Epithelial cell of proximal tubule (primary cell): ENCODE measurements at regions not wholly inside any gene's neighbourhood (a gene's known extent, or its start where the extent isn't known, plus 50 kb on each side); places are given as distances from the start of the nearest gene placed in this dataset.
"Not testable (repeated sequence)": the region's sequence is repeated elsewhere in the genome, so short reads cannot be mapped to it uniquely, and the experiment has no call there.

ENCODE experiments used
- DNase-seq: peaks from one replicate; pipeline ENCODE4 v3.0.0-alpha.2; 2011; ENCODE audit warnings: low read depth
- H3K4me3 ChIP-seq: 2 replicates; pipeline ENCODE4 v1.5.1; 2011; ENCODE audit warnings: low read depth, mild to moderate bottlenecking, low read length
- TF ChIP-seq, protein P1 (sequence below): conservative IDR thresholded peaks from 2 replicates; pipeline ENCODE4 v1.5.1; 2012; ENCODE audit warnings: low read depth, mild to moderate bottlenecking, low read length

GRCh38 chr12:79993106-79993862 lies 58.4 kb upstream of the PPP1R12A start:
- TF ChIP-seq, protein P1, sequence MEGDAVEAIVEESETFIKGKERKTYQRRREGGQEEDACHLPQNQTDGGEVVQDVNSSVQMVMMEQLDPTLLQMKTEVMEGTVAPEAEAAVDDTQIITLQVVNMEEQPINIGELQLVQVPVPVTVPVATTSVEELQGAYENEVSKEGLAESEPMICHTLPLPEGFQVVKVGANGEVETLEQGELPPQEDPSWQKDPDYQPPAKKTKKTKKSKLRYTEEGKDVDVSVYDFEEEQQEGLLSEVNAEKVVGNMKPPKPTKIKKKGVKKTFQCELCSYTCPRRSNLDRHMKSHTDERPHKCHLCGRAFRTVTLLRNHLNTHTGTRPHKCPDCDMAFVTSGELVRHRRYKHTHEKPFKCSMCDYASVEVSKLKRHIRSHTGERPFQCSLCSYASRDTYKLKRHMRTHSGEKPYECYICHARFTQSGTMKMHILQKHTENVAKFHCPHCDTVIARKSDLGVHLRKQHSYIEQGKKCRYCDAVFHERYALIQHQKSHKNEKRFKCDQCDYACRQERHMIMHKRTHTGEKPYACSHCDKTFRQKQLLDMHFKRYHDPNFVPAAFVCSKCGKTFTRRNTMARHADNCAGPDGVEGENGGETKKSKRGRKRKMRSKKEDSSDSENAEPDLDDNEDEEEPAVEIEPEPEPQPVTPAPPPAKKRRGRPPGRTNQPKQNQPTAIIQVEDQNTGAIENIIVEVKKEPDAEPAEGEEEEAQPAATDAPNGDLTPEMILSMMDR, result no peak
- no peak for DNase-seq
- no peak overlapping the region for H3K4me3 ChIP-seq

GRCh38 chr12:79991586-79991985 lies 56.7 kb upstream of the PPP1R12A start:
- TF ChIP-seq, protein P1, result no peak
- no peak overlapping the region for H3K4me3 ChIP-seq
- DNase-seq, result no peak

- not testable (repeated sequence) for DNase-seq
Observed at GRCh38 chr12:79990509-79991338, 55.8 kb upstream of the PPP1R12A start.

DNA sequence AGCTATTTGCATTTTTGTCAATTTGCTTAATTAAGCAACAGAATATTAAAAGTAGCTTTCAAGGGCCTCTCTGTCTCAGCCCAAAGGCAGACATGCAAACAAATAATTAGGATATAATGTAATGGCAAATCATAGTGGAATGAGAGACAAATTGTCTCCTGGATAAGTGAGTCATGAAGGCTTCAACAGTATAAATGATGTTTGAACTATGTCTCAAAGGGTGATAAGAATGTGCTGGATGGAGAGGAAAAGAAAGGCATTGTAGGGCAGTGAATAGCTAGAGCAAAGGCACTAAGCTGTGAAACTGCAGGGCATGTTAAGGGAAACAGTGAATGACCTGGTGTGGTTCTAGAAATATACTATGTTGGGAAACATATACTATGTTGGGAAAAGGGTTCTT lies 53.5 kb upstream of the PPP1R12A start:
- DNase-seq, result no peak
- TF ChIP-seq, protein P1, result no peak
- H3K4me3 ChIP-seq, result no peak overlapping the region

More at GRCh38 chr12:79990509-79991338, 55.8 kb upstream of the PPP1R12A start:
- H3K4me3 ChIP-seq, result not testable (repeated sequence)

DNA sequence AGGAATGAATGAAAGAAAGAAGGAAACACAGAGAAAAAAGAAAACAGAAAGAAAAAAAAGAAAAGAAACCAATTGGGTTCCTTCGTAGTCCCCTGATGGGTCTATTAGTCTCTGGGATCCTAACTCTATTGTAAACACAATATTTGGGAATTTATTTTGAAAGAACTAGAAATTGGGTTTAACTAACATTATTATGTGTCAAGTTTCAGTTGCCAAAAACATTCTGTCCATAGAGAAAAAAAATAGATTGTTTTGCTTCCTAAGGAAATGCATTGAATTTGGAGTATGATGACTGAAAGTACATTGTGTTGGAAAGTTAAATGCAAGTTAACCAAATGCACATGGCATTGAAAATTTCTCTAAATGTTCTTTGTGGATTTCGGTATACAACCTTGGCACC lies 52.8 kb upstream of the PPP1R12A start:
- TF ChIP-seq, protein P1, result no peak
- H3K4me3 ChIP-seq, result no peak overlapping the region
- DNase-seq, result no peak
